BJ (cell line): ENCODE measurements at regions not wholly inside any gene's neighbourhood (a gene's known extent, or its start where the extent isn't known, plus 50 kb on each side); places are given as distances from the start of the nearest gene placed in this dataset.

Experiments used
- CTCF ChIA-PET: fragments of 350-600 bp; formaldehyde crosslinking; extraction: SDS; loops from one replicate; lab custom pipeline; 2021; ENCODE audit warnings: antibody characterized with exemption, inconsistent platforms; lab: Yijun Ruan, JAX
- POLR2A ChIA-PET: fragments of 300-600 bp; sonication (Branson Sonifier 250); formaldehyde crosslinking; extraction: SDS; loops from one replicate; lab custom pipeline; 2021; ENCODE audit warnings: antibody characterized with exemption; lab: Charles Lee
- DNase-seq: peaks from one replicate; pipeline ENCODE4 v3.0.0-alpha.2; 2011; ENCODE audit warnings: low read depth
- H3K27me3 ChIP-seq: 2 replicates; pipeline ENCODE4 v1.6.0; 2011; ENCODE audit warnings: low read length; ENCODE audit not compliant: control insufficient read depth, insufficient read depth
- H3K36me3 ChIP-seq: 2 replicates; pipeline ENCODE4 v1.5.1; 2011; ENCODE audit warnings: low read length; ENCODE audit not compliant: control insufficient read depth, insufficient read depth
- H3K4me3 ChIP-seq: 2 replicates; pipeline ENCODE4 v1.5.1; 2011; ENCODE audit warnings: low read depth, mild to moderate bottlenecking, control low read depth, low read length
- TF ChIP-seq, protein P1 (sequence below): IDR thresholded peaks from 2 replicates; pipeline ENCODE4 v1.5.1; 2011; ENCODE audit warnings: low read depth, mild to moderate bottlenecking, control low read depth, inconsistent platforms, low read length, moderate library complexity; ENCODE audit not compliant: insufficient read depth

DNA sequence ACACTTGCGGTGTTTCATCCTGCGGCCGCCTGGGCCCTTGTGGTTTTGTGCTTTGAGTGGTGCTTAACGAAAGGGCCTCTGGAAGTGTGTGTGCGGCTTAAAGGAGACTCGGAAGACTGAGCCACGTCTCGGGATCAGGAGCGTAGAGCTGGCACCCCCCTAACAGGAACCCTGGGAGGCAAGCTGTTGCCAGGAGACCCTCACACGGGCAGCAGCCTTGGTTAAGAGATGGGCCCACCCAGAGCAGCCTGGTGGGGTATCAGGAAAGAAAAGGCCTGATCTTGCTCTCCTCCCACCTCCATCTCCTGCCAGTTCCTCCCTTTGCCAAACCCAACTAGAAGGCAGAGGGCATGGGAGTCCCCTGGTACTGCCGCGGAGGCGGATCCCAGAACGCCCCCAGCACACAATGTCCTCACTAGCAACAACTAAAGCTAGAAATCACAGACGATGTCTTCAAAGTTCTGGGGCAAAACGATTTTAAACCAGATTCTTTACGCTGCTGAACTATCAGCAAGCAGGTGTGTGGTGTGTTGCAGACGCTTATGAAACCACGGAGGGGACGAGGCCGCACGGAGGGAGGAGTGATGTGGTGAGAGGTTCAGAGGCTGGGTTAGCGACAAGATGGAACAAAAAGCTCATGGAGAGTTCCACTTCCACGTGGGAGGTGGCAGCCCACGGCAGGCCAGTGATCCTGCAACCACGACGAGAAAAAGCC is 67.0 kb upstream of the INPP5A start:
- Histone ChIP-seq H3K4me3 (no peak overlapping the region), H3K27me3 (0 out of 2 replicates have a peak, but pooled peaks cover 2% of the 10 kb centered on the region), H3K36me3 (no peaks in the 10 kb centered on the region)
- ChIA-PET POLR2A (no interaction called here), CTCF (interaction anchor here (1.2 to 1.7 kb wide), 3 partner anchors 9 to 162 kb away, joined by 3 to 7 read pairs (median 4); no protein-coding TSS in a partner anchor)
- TF ChIP-seq, protein P1, sequence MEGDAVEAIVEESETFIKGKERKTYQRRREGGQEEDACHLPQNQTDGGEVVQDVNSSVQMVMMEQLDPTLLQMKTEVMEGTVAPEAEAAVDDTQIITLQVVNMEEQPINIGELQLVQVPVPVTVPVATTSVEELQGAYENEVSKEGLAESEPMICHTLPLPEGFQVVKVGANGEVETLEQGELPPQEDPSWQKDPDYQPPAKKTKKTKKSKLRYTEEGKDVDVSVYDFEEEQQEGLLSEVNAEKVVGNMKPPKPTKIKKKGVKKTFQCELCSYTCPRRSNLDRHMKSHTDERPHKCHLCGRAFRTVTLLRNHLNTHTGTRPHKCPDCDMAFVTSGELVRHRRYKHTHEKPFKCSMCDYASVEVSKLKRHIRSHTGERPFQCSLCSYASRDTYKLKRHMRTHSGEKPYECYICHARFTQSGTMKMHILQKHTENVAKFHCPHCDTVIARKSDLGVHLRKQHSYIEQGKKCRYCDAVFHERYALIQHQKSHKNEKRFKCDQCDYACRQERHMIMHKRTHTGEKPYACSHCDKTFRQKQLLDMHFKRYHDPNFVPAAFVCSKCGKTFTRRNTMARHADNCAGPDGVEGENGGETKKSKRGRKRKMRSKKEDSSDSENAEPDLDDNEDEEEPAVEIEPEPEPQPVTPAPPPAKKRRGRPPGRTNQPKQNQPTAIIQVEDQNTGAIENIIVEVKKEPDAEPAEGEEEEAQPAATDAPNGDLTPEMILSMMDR: no peak
- no peak for DNase-seq

DNA sequence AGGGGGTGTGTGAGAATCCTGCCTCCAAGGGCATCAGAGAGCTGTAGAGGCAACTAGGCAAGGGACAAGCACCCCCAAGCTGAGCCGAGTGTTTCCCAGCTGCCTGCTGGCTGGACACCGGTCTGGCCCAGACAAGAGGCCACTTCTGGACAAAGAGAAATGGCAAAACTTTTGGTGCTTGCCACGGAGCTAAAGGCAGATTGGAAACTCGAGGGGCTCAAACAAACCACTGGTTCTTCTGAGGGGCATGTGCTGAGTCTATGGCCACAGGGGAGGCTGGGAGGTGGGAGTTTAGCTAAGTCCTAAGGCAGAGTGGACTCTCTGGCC is 66.5 kb upstream of the INPP5A start:
- DNase-seq: no peak
- Histone ChIP-seq H3K27me3 (peaks cover 3% of the 10 kb centered on the region; the same call in 1 of the 2 replicates), H3K36me3 (no peaks in the 10 kb centered on the region), H3K4me3 (no peak overlapping the region)
- TF ChIP-seq, protein P1: no peak
- POLR2A ChIA-PET: no interaction called here
- CTCF ChIA-PET: interaction anchor here (1.2 to 1.7 kb wide), 3 partner anchors 9 to 161 kb away, joined by 3 to 7 read pairs (median 4); no protein-coding TSS in a partner anchor

DNA sequence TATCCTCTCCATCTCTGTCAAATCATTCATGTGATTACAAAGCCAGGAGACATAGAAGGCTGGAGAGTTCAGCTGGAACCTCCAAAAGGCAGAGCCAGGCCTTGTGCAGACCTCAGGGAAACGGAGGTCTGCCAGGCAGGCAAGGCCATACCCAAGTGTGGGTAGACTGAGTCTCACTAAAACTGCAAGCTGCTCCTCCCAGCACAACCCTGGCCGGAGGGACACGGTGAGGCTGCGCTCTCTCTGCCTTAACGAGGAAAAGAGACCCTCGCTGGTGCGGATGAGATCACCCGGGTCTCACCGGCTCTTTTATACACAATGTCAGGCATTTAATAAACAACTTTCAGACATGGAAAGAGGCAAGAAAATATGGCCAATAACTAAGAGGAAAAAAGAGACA is 66.1 kb upstream of the INPP5A start:
- TF ChIP-seq, protein P1: no peak
- H3K4me3 ChIP-seq: no peak overlapping the region
- no peaks in the 10 kb centered on the region for H3K36me3 ChIP-seq
- POLR2A ChIA-PET: no interaction called here
- H3K27me3 ChIP-seq: peaks cover 3% of the 10 kb centered on the region; the same call in 1 of the 2 replicates
- CTCF ChIA-PET: interaction anchor here (1.2 to 1.7 kb wide), 5 partner anchors 8 to 161 kb away, joined by 3 to 7 read pairs (median 3); no protein-coding TSS in a partner anchor
- DNase-seq: no peak

DNA sequence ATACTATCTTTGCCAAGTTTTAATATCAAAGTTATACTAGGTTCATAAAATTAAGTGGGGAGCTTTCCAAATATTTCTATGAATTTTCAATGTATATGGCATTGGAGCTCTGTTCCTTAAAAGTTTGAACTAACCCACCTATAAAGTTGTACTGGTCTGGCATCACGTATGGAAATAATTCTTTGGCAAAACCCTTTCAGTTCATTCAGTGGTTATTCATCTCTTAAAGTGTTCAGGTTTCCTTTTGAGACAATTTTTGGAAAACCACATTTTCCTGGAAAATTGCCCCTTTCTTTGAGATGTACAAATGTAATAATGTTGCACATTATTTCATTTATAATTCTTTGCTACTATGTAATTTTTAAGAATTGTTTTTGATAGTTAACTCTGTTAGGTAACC is 62.5 kb upstream of the INPP5A start:
- no peaks in the 10 kb centered on the region for H3K36me3 ChIP-seq
- ChIA-PET CTCF (no interaction called here), POLR2A (no interaction called here)
- H3K27me3 ChIP-seq: peaks cover 3% of the 10 kb centered on the region
- TF ChIP-seq, protein P1: no peak
- DNase-seq: no peak
- no peak overlapping the region for H3K4me3 ChIP-seq

DNA sequence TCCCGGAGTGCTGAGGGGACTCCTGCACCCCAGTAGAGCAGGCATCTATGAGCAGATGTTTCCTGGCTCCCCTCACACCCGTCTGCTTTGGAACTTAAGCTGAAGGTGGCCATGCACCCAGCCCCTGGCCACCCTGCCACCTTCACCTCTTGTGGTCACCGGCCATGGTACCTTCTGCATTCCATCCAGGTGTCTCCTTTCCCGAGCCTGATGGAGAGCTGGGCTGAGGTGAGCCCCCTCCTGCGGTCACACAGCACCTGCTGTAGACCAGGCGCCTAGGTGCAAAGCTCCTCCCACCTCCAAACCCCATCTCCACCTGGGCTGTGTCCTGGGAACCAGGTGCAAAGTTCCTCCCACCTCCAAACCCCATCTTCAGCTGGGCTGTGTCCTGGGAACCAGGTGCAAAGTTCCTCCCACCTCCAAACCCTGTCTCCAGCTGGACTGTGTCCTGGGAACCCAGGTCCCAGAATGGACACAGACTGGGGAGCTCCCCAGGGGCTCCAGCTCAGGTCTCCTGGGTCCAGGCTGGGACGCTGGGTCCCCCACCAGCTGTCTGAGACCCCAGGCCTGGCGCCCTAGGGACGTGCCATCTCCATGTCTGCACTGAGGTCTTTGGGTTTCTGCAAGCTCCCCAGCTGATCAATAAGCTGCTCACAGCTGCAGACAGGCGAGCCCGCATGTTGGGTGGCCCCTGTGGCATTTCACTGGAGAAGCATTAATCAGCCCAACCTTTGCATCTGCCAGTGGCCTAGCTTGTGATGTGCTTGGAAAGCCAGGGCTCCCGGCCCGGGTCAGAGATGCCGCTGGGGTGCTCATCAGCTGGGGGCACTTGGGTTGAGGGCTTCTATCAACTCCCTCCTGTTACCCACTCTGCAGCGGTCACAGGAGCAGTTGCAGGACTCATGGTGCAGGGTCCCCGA is 61.2 kb upstream of the INPP5A start:
- ChIA-PET POLR2A (no interaction called here), CTCF (interaction anchor here (0.8 to 1.7 kb wide), 4 partner anchors 11 to 154 kb away, joined by 3 to 5 read pairs (median 4); no protein-coding TSS in a partner anchor)
- Histone ChIP-seq H3K27me3 (peaks cover 3% of the 10 kb centered on the region), H3K36me3 (no peaks in the 10 kb centered on the region), H3K4me3 (no peak overlapping the region)
- TF ChIP-seq, protein P1: no peak
- DNase-seq: no peak
